Activated T-helper 2 cell treated with anti-CD3 and anti-CD28 coated beads, Interferon-gamma antibody, Interleukin-2, Interleukin-4, amounts not matched to agents 10 μg/mL and 5 μg/mL and 100 μg/mL, durations not matched to agents 14 hours and 24 hours and 36 hours (primary cell): ENCODE measurements at regions not wholly inside any gene's neighbourhood (a gene's known extent, or its start where the extent isn't known, plus 50 kb on each side); places are given as distances from the start of the nearest gene placed in this dataset.
"Not testable (repeated sequence)": the region's sequence is repeated elsewhere in the genome, so short reads cannot be mapped to it uniquely, and the experiment has no call there.

Source experiments
- DNase-seq: peaks from one replicate; pipeline ENCODE4 v3.0.0; 2021; ENCODE audit warnings: low spot score
- H3K27ac Mint-ChIP-seq: one replicate; pipeline ENCODE4 v1.8.0; 2021; ENCODE audit warnings: mixed read lengths
- H3K27me3 Mint-ChIP-seq: one replicate; pipeline ENCODE4 v1.8.0; 2021; ENCODE audit warnings: low read depth, mixed read lengths
- H3K36me3 Mint-ChIP-seq: one replicate; pipeline ENCODE4 v1.8.0; 2021; ENCODE audit warnings: low read depth, mixed read lengths
- H3K4me1 Mint-ChIP-seq: one replicate; pipeline ENCODE4 v1.8.0; 2021; ENCODE audit warnings: low read depth, mixed read lengths
- H3K4me3 Mint-ChIP-seq: one replicate; pipeline ENCODE4 v1.8.0; 2021; ENCODE audit warnings: low read depth, mild to moderate bottlenecking, moderate library complexity, mixed read lengths
- H3K9me3 Mint-ChIP-seq: one replicate; pipeline ENCODE4 v1.8.0; 2021; ENCODE audit warnings: mixed read lengths
- intact Hi-C: fragments of 100-400 bp; cut with micrococcal nuclease; formaldehyde crosslinking; loops from one replicate; pipeline ENCODE4 v1.15.1; 2023

- H3K9me3 Mint-ChIP-seq, H3K27ac Mint-ChIP-seq, DNase-seq, H3K4me1 Mint-ChIP-seq, H3K27me3 Mint-ChIP-seq, H3K4me3 Mint-ChIP-seq, H3K36me3 Mint-ChIP-seq, intact Hi-C loops: not testable (repeated sequence)
Measured at GRCh38 chr2:175410941-175411340, 229.4 kb upstream of the ATP5MC3 start.

GRCh38 chr2:175404839-175405238 lies 223.3 kb upstream of the ATP5MC3 start:
- Mint-ChIP-seq H3K9me3 (no peaks in the 10 kb centered on the region), H3K27me3 (peaks cover 12% of the 10 kb centered on the region), H3K4me1 (no peaks in the 10 kb centered on the region), H3K36me3 (no peaks in the 10 kb centered on the region), H3K27ac (no peak overlapping the region), H3K4me3 (no peak overlapping the region)
- no peak for DNase-seq
- intact Hi-C loops, result no loop called here

- intact Hi-C loops, result no loop called here
- no peak overlapping the region for H3K27ac Mint-ChIP-seq
Measured at GRCh38 chr2:175403599-175404221, 222.2 kb upstream of the ATP5MC3 start.

DNA sequence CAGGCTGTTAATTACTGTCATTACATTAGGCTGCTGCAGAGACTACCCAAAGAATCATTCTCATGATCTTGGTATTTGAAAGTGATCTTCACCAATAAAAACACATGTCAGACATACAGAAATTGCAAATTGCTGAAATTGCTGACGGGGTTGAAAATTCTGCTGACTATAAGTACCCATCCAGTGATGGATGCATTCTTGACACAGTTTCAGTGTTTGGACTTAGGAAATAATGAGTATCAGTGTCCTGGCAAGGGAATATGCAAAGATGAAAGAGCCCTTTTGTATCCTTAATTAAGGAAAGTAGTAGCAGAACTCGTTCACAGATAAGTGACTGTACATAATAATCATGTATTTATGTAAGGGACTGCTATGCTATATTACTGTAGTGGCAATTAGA lies 221.1 kb upstream of the ATP5MC3 start:
- H3K27me3 Mint-ChIP-seq, result peaks cover 15% of the 10 kb centered on the region
- no peaks in the 10 kb centered on the region for H3K36me3 Mint-ChIP-seq
- no peak for DNase-seq
- H3K27ac Mint-ChIP-seq, result no peak overlapping the region
- intact Hi-C loops, result no loop called here
- H3K4me1 Mint-ChIP-seq, result no peaks in the 10 kb centered on the region
- H3K9me3 Mint-ChIP-seq, result no peaks in the 10 kb centered on the region
- H3K4me3 Mint-ChIP-seq, result no peak overlapping the region

More at GRCh38 chr2:175403599-175404221, 222.2 kb upstream of the ATP5MC3 start:
- peaks cover 15% of the 10 kb centered on the region for H3K27me3 Mint-ChIP-seq
- H3K9me3 Mint-ChIP-seq, result no peaks in the 10 kb centered on the region
- no peaks in the 10 kb centered on the region for H3K36me3 Mint-ChIP-seq
- no peak for DNase-seq
- H3K4me1 Mint-ChIP-seq, result no peaks in the 10 kb centered on the region
- no peak overlapping the region for H3K4me3 Mint-ChIP-seq

GRCh38 chr2:175401956-175402469 lies 220.5 kb upstream of the ATP5MC3 start:
- H3K4me3 Mint-ChIP-seq, result no peak overlapping the region
- no peaks in the 10 kb centered on the region for H3K4me1 Mint-ChIP-seq
- no peaks in the 10 kb centered on the region for H3K9me3 Mint-ChIP-seq
- DNase-seq, result no peak
- H3K27me3 Mint-ChIP-seq, result peaks cover 15% of the 10 kb centered on the region
- H3K36me3 Mint-ChIP-seq, result no peaks in the 10 kb centered on the region
- H3K27ac Mint-ChIP-seq, result no peak overlapping the region
- intact Hi-C loops, result no loop called here

GRCh38 chr2:175400975-175401374 lies 219.5 kb upstream of the ATP5MC3 start:
- intact Hi-C loops, result no loop called here
- H3K4me1 Mint-ChIP-seq, result no peaks in the 10 kb centered on the region

GRCh38 chr2:175399326-175399725 lies 217.8 kb upstream of the ATP5MC3 start:
- Mint-ChIP-seq H3K27ac (no peak overlapping the region), H3K36me3 (no peaks in the 10 kb centered on the region), H3K27me3 (peaks cover 11% of the 10 kb centered on the region), H3K4me1 (no peaks in the 10 kb centered on the region), H3K4me3 (no peak overlapping the region), H3K9me3 (no peaks in the 10 kb centered on the region)
- intact Hi-C loops, result no loop called here
- DNase-seq, result no peak

More at GRCh38 chr2:175400975-175401374, 219.5 kb upstream of the ATP5MC3 start:
- H3K9me3 Mint-ChIP-seq, result no peaks in the 10 kb centered on the region
- DNase-seq, result no peak
- peaks cover 13% of the 10 kb centered on the region for H3K27me3 Mint-ChIP-seq
- H3K27ac Mint-ChIP-seq, result no peak overlapping the region
- H3K36me3 Mint-ChIP-seq, result no peaks in the 10 kb centered on the region
- H3K4me3 Mint-ChIP-seq, result no peak overlapping the region

- Mint-ChIP-seq H3K27ac (no peak overlapping the region), H3K4me3 (no peak overlapping the region), H3K27me3 (peaks cover 7% of the 10 kb centered on the region), H3K36me3 (no peaks in the 10 kb centered on the region), H3K9me3 (no peaks in the 10 kb centered on the region), H3K4me1 (no peaks in the 10 kb centered on the region)
- intact Hi-C loops, result no loop called here
- no peak for DNase-seq
Measured at GRCh38 chr2:175398848-175399247, 217.3 kb upstream of the ATP5MC3 start.

- Mint-ChIP-seq H3K4me1 (no peaks in the 10 kb centered on the region), H3K27ac (no peak overlapping the region), H3K4me3 (no peak overlapping the region), H3K9me3 (no peaks in the 10 kb centered on the region), H3K36me3 (no peaks in the 10 kb centered on the region), H3K27me3 (peaks cover 7% of the 10 kb centered on the region)
- no peak for DNase-seq
- intact Hi-C loops, result no loop called here
Measured at GRCh38 chr2:175396696-175397095, 215.2 kb upstream of the ATP5MC3 start.

GRCh38 chr2:175393851-175394250 lies 212.3 kb upstream of the ATP5MC3 start:
- DNase-seq, result no peak
- no peaks in the 10 kb centered on the region for H3K4me1 Mint-ChIP-seq
- H3K4me3 Mint-ChIP-seq, result no peak overlapping the region
- intact Hi-C loops, result no loop called here
- H3K27me3 Mint-ChIP-seq, result peaks cover 2% of the 10 kb centered on the region
- no peak overlapping the region for H3K27ac Mint-ChIP-seq
- H3K36me3 Mint-ChIP-seq, result no peaks in the 10 kb centered on the region
- H3K9me3 Mint-ChIP-seq, result no peaks in the 10 kb centered on the region

DNA sequence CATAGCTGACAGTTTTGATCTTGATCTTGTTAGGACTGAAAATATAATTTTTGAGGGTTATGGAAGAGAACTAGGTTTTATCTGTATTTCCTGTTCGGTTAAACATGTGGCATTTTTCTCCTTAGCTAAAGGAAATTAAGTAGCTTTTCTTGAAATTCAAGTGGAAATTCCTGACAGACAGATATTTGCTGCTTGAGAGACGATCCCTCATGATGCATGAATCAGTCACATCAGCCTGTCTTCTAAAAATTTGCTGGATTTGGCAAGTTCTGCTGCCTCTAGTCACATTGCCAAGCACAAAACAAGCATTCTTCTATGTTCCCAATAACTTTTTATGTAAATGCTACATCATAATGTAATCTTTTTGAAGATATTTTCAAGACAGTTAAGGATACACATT lies 201.8 kb upstream of the ATP5MC3 start:
- Mint-ChIP-seq H3K27me3 (peaks cover 2% of the 10 kb centered on the region), H3K27ac (no peak overlapping the region), H3K4me3 (no peak overlapping the region), H3K4me1 (no peaks in the 10 kb centered on the region), H3K36me3 (no peaks in the 10 kb centered on the region), H3K9me3 (peaks cover 32% of the 10 kb centered on the region)
- intact Hi-C loops, result no loop called here
- DNase-seq, result no peak

GRCh38 chr2:175373729-175374128 lies 192.2 kb upstream of the ATP5MC3 start:
- intact Hi-C loops, result no loop called here
- Mint-ChIP-seq H3K27me3 (peaks cover 9% of the 10 kb centered on the region), H3K9me3 (no peaks in the 10 kb centered on the region), H3K4me1 (no peaks in the 10 kb centered on the region), H3K27ac (no peak overlapping the region), H3K36me3 (no peaks in the 10 kb centered on the region), H3K4me3 (no peak overlapping the region)
- DNase-seq, result no peak

- Mint-ChIP-seq H3K27me3 (peaks cover 9% of the 10 kb centered on the region), H3K27ac (no peak overlapping the region), H3K9me3 (no peaks in the 10 kb centered on the region), H3K36me3 (no peaks in the 10 kb centered on the region), H3K4me3 (no peak overlapping the region), H3K4me1 (no peaks in the 10 kb centered on the region)
- intact Hi-C loops, result no loop called here
- DNase-seq, result no peak
Measured at GRCh38 chr2:175372704-175373701, 191.5 kb upstream of the ATP5MC3 start.
